ENCODE measurements at regions not wholly inside any gene's neighbourhood (a gene's known extent, or its start where the extent isn't known, plus 50 kb on each side); places are given as distances from the start of the nearest gene placed in this dataset.

- no peak for TF ChIP-seq CTCF (IDR thresholded peaks at IDR 0.05; ENCODE audit: low read length, missing control alignments)
- no peak overlapping the region for H3K4me3 ChIP-seq (replicated peaks; ENCODE audit: low read depth, low read length)
- no peak for DNase-seq (ENCODE audit: low read depth)
Observed at GRCh38 chr6:114581293-114581692, 238.5 kb upstream of the HS3ST5 start.

- no peak for TF ChIP-seq CTCF (IDR thresholded peaks at IDR 0.05; ENCODE audit: low read length, missing control alignments)
- H3K4me3 ChIP-seq (replicated peaks; ENCODE audit: low read depth, low read length): no peak overlapping the region
- DNase-seq (ENCODE audit: low read depth): no peak
Observed at GRCh38 chr6:114580882-114581281, 238.1 kb upstream of the HS3ST5 start.

- H3K4me3 ChIP-seq (replicated peaks; ENCODE audit: low read depth, low read length): no peak overlapping the region
- TF ChIP-seq CTCF (IDR thresholded peaks at IDR 0.05; ENCODE audit: low read length, missing control alignments): no peak
- DNase-seq (ENCODE audit: low read depth): no peak
Observed at GRCh38 chr6:114579486-114579885, 236.7 kb upstream of the HS3ST5 start.

GRCh38 chr6:114577109-114577508 lies 234.3 kb upstream of the HS3ST5 start:
- H3K4me3 ChIP-seq (replicated peaks; ENCODE audit: low read depth, low read length): no peak overlapping the region
- no peak for DNase-seq (ENCODE audit: low read depth)
- no peak for TF ChIP-seq CTCF (IDR thresholded peaks at IDR 0.05; ENCODE audit: low read length, missing control alignments)

- no peak overlapping the region for H3K4me3 ChIP-seq (replicated peaks; ENCODE audit: low read depth, low read length)
- TF ChIP-seq CTCF (IDR thresholded peaks at IDR 0.05; ENCODE audit: low read length, missing control alignments): no peak
Observed at GRCh38 chr6:114576330-114576729, 233.5 kb upstream of the HS3ST5 start.

GRCh38 chr6:114569669-114570068 lies 226.8 kb upstream of the HS3ST5 start:
- H3K4me3 ChIP-seq (replicated peaks; ENCODE audit: low read depth, low read length): no peak overlapping the region
- TF ChIP-seq CTCF (IDR thresholded peaks at IDR 0.05; ENCODE audit: low read length, missing control alignments): no peak
- DNase-seq (ENCODE audit: low read depth): no peak

More at GRCh38 chr6:114576330-114576729, 233.5 kb upstream of the HS3ST5 start:
- no peak for DNase-seq (ENCODE audit: low read depth)

GRCh38 chr6:114564302-114564933 lies 221.6 kb upstream of the HS3ST5 start:
- no peak for TF ChIP-seq CTCF (IDR thresholded peaks at IDR 0.05; ENCODE audit: low read length, missing control alignments)
- no peak overlapping the region for H3K4me3 ChIP-seq (replicated peaks; ENCODE audit: low read depth, low read length)
- DNase-seq (ENCODE audit: low read depth): no peak
